Nephron progenitor cell (in vitro differentiated cells): ENCODE measurements at regions not wholly inside any gene's neighbourhood (a gene's known extent, or its start where the extent isn't known, plus 50 kb on each side); places are given as distances from the start of the nearest gene placed in this dataset.

ENCODE experiments used
- DNase-seq: peaks from one replicate; pipeline ENCODE4 v3.0.0; 2021
- H3K27ac Mint-ChIP-seq: 2 replicates; pipeline ENCODE4 v1.8.0; 2021; ENCODE audit warnings: mild to moderate bottlenecking, moderate library complexity, mixed read lengths
- H3K27me3 Mint-ChIP-seq: 2 replicates; pipeline ENCODE4 v1.8.0; 2021; ENCODE audit warnings: mild to moderate bottlenecking, low read depth, mixed read lengths; ENCODE audit not compliant: poor library complexity
- H3K36me3 Mint-ChIP-seq: 2 replicates; pipeline ENCODE4 v1.8.0; 2021; ENCODE audit warnings: low read depth, mixed read lengths
- H3K4me1 Mint-ChIP-seq: 2 replicates; pipeline ENCODE4 v1.8.0; 2021; ENCODE audit warnings: mixed read lengths
- H3K4me3 Mint-ChIP-seq: 2 replicates; pipeline ENCODE4 v1.8.0; 2021; ENCODE audit warnings: mild to moderate bottlenecking, moderate library complexity, mixed read lengths
- H3K9me3 Mint-ChIP-seq: 2 replicates; pipeline ENCODE4 v1.8.0; 2021; ENCODE audit warnings: mild to moderate bottlenecking, moderate library complexity, mixed read lengths
- CTCF ChIP-seq: fragments of 200-600 bp; sonication (generic); IDR thresholded peaks from 2 replicates; pipeline ENCODE4 v1.5.0; 2021; ENCODE audit warnings: antibody characterized with exemption

- H3K36me3 Mint-ChIP-seq: no peaks in the 10 kb centered on the region
- no peak for DNase-seq
- H3K27me3 Mint-ChIP-seq: no peaks in the 10 kb centered on the region
- H3K4me3 Mint-ChIP-seq: no peak overlapping the region
- no peak for TF ChIP-seq CTCF
- H3K4me1 Mint-ChIP-seq: no peaks in the 10 kb centered on the region
- no peaks in the 10 kb centered on the region for H3K9me3 Mint-ChIP-seq
- H3K27ac Mint-ChIP-seq: no peak overlapping the region
These were observed 604.0 kb downstream of the NOVA1 start for GRCh38 chr14:25993830-25994229.

- peaks cover 20% of the 10 kb centered on the region for H3K9me3 Mint-ChIP-seq
These were observed 609.3 kb downstream of the NOVA1 start for GRCh38 chr14:25988536-25988935.

DNA sequence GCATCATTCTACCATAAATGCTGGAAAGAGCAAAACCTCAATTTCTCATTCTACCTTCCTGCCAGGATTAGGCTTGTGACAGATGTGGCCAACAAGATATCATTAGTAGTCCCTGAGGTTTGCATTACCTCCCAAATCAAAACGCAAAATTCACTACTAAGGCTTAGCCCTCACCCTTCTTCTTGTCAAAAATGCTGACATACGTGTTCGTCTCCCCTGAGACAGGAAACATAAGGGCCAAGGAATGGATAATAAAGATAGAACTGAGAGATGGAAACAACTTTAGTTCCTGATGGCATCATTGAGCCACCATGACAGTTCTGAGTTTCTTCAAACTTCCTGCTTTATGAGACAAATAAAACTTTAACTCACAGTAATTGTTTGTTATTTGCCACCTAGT is 642.1 kb downstream of the NOVA1 start:
- Mint-ChIP-seq H3K27ac (no peak overlapping the region), H3K4me1 (no peaks in the 10 kb centered on the region), H3K27me3 (no peaks in the 10 kb centered on the region), H3K36me3 (no peaks in the 10 kb centered on the region), H3K9me3 (no peaks in the 10 kb centered on the region), H3K4me3 (no peak overlapping the region)
- no peak for TF ChIP-seq CTCF
- no peak for DNase-seq

More at GRCh38 chr14:25988536-25988935, 609.3 kb downstream of the NOVA1 start:
- DNase-seq: no peak
- H3K4me3 Mint-ChIP-seq: no peak overlapping the region
- no peak for TF ChIP-seq CTCF
- no peak overlapping the region for H3K27ac Mint-ChIP-seq
- H3K36me3 Mint-ChIP-seq: no peaks in the 10 kb centered on the region
- peaks cover 5% of the 10 kb centered on the region for H3K4me1 Mint-ChIP-seq
- H3K27me3 Mint-ChIP-seq: no peaks in the 10 kb centered on the region

DNA sequence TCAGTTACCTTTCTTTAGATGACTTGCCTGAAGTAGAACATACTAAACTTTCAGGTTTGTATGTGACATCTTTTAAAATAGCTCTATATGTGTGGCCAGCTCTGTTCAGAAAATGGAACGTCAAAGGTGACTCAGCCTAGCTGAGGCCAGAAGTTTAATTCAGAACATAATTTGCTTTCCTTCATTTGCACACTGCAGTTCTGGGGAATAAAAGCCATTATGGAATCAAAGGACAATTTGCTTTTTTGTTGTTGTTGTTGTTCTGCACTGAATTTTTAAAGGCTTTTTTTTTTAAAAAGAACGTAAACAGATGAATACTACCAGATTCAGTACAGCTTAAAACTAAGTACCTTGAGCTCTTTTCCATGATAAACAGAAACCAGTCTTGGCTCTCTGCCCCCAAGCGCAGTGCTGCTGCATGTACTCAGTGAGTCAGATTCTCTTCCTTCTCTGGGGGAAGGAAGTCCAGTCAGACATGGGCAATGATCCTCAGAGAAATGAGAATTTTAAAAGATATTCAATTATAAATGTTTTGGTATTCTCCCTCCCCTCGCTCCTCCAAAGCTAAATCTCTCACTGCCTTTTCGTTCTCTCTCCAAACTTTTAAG is 644.2 kb downstream of the NOVA1 start:
- no peak for TF ChIP-seq CTCF
- H3K27me3 Mint-ChIP-seq: no peaks in the 10 kb centered on the region
- H3K36me3 Mint-ChIP-seq: no peaks in the 10 kb centered on the region
- no peak overlapping the region for H3K4me3 Mint-ChIP-seq
- no peaks in the 10 kb centered on the region for H3K4me1 Mint-ChIP-seq
- no peak overlapping the region for H3K27ac Mint-ChIP-seq
- no peak for DNase-seq
- H3K9me3 Mint-ChIP-seq: no peaks in the 10 kb centered on the region

- Mint-ChIP-seq H3K9me3 (no peaks in the 10 kb centered on the region), H3K36me3 (no peaks in the 10 kb centered on the region), H3K4me3 (no peak overlapping the region), H3K27ac (no peak overlapping the region), H3K27me3 (no peaks in the 10 kb centered on the region), H3K4me1 (no peaks in the 10 kb centered on the region)
- no peak for DNase-seq
- no peak for TF ChIP-seq CTCF
These were observed 652.1 kb downstream of the NOVA1 start for GRCh38 chr14:25945746-25946145.

DNA sequence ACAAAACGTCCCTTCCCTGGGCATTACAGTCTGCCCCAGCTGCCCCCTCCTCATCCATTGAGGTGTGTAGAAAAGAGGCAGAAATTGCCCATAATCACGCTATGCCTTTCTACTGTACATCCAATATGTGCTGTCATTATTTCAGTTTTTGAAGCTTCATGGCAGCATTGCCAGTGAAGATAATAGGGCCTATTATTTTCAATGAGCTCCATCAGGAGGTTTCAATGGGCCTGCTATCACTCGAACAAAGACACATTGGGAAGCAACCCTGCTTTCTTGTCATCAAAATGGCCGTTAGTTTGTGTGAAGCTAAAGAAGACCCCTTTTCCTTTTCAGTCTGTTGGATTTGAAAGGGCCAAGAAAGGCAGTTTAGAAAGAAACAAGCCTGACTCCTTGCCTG is 653.8 kb downstream of the NOVA1 start:
- H3K4me3 Mint-ChIP-seq: no peak overlapping the region

More for the DNA sequence above, 653.8 kb downstream of the NOVA1 start:
- no peak for DNase-seq
- no peaks in the 10 kb centered on the region for H3K36me3 Mint-ChIP-seq
- no peak for TF ChIP-seq CTCF
- H3K4me1 Mint-ChIP-seq: no peaks in the 10 kb centered on the region
- no peaks in the 10 kb centered on the region for H3K27me3 Mint-ChIP-seq
- no peaks in the 10 kb centered on the region for H3K9me3 Mint-ChIP-seq
- H3K27ac Mint-ChIP-seq: no peak overlapping the region
